Stimulated activated CD4-positive, alpha-beta T cell treated with anti-CD3 and anti-CD28 coated beads, Interleukin-12 subunit alpha, Interleukin-12 subunit beta, amount 100 ng/mL, for 24 hours (primary cell): ENCODE measurements at regions not wholly inside any gene's neighbourhood (a gene's known extent, or its start where the extent isn't known, plus 50 kb on each side); places are given as distances from the start of the nearest gene placed in this dataset.
"Not testable (repeated sequence)": the region's sequence is repeated elsewhere in the genome, so short reads cannot be mapped to it uniquely, and the experiment has no call there.

ENCODE experiments used
- DNase-seq, 2 experiments: peaks; one replicate each; pipeline ENCODE4 v3.0.0-alpha.2; 2020; ENCODE audit warnings: low read depth in 2 of 2

DNA sequence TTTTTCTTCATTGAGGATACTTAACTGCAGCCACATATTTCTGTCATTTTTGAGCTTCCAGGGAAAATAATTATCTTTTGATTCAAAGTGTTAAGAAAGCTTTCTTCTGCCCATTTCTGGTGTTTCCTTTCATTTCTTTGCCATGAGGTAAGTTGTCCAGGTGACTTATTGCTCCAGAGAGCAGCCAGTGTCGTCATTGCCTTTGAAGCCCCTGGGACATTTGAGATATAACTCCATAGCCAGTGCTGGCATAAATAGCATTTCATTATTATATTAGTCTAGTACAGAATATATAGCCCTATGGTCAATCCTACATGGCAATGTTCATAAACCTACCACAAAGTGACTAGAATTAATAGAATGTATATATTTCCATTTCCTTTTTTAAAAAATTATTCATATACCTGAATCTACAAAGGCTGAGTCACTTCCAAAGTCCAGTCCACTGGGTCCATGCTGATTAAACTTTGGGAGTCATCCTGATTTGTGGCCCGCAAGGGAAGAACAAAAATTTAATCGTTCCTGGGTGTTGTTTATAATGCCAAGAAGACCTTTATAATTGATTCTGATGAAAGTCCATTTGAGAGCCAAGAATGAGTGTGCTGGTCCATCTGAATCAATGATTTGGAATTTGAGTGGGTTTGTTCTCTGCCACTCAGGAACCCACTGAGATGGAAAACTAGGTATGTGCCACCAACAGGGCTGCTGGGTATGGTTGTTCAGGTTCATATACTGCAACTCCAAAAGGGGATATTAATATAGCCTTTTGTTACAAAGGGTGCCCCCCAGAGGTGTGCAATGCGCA is 221.8 kb upstream of the PLXNA2 start:
- no peak for DNase-seq

DNA sequence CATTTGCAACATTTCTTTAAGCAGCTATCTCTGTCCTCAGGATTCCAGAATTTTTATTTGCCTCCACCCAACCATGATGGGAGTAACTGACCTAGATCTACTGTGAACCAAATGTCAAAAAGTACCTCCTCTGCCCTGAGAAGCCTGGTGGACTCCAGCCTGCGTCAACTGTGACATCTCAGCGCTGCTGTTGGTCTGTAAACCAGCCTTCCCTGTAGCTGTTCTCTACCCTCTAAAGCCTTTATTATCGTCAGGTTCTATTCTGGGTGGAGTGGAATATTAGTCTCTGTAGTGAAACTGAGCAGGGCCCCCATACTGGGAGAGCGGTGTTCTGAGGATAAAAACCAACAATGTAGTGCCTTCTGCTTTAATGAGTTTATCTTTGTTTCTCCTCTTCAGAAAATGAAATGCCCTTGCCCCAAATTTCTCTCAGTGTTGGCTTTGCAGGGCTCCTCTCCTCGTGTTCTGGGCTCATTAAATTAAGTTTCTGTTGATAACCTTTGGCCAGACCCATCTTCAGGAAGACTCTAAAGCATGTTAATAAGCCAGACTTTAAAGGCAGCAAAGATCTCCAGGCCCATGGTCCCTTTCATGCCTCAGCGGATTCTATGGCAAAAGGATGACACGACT is 223.1 kb upstream of the PLXNA2 start:
- no peak for DNase-seq

DNA sequence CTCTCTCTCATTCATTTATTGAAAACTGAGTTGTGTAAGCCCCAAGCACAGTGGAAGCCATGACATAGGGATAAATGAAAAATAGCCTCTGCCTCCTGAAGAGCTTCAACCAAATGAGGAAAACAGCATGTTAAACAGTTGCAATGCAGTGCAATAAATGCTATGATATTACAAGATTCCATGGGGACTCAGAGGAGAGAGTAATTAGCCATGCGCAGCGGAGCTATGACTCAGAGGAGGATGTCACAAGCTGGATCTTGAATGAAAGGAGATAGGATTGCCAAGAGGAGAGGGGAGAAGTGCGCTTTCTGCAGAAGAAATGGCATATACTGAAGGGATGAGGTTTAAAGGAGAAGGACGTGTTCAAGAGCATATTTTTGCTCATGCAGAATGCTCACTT is 231.3 kb upstream of the PLXNA2 start:
- DNase-seq, result no peak

DNA sequence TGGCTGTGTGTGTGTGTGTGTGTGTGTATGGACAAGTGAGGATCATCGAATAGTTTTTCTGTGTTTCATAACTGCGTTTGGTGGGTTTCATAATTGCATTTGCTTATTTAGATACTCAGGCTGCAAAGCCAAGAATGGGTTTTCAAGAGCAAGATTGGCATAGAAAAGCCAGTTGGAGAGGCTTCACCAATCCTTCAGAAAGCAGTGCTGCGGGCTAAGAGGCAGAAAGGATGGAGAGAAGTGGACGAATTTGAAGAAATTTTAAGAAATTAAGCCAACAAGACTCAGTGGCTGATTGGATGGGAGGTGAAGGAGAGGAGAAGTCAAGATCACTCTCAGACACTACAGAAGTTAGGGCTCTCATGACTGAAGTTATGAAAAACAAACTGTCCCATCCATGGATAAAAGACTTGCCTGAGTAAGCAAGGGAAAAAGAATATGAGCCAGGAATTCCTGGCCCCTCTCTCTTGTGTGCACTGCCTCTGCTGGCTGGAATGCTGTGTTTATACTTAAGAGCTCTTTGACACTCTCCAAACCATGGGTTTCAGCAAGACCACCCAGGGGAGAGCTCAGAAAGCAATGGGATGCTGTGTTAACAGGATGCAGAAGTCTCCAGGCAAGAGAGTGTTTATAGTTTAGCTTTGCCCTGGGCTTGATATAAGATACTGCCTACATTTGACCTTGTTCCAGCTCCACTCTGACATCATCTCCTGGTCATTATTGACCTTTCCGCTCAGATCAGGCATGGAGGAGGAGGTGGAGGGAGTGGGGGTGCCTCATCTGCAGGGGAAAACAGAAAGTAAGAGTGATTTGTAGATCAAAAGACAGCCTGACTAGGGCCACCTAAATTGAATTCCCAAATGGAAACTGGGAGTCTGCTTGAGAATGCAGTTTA is 232.0 kb upstream of the PLXNA2 start:
- DNase-seq, result no peak

DNA sequence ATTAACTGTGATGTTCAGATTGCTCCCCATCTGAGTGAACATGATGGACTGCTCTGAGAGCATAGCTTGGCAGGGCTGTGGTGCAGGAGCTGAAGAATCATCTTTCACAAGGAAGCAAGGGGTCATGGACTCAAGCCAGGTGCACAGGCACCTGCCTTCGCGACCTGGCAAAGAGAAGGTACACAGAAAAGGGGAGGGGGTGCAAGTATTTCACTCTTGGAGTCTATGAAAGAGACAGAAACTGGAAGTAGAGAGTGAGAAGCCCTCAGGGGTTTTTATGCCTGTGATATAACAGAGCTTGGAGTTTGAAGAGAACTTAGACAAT is 232.6 kb upstream of the PLXNA2 start:
- no peak for DNase-seq

DNA sequence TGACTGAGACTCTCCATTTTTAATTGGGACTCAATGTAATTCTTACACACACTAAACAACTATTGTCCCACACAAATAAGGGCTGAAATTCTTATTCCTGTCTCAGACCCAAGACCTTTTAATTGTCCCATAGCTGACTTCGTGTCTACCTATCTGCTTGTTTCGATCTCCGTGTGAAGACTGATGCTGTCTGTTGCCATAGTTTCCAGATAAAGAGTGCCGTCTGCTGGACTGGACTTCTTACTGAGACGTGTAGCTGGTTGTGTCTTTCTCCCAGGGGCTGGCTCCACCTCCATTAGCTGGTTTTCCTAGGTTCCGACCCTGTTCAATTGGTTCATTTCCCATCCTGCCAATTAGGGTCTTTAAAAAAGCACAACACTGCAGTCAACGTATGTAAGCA is 235.3 kb upstream of the PLXNA2 start:
- no peak for DNase-seq

DNA sequence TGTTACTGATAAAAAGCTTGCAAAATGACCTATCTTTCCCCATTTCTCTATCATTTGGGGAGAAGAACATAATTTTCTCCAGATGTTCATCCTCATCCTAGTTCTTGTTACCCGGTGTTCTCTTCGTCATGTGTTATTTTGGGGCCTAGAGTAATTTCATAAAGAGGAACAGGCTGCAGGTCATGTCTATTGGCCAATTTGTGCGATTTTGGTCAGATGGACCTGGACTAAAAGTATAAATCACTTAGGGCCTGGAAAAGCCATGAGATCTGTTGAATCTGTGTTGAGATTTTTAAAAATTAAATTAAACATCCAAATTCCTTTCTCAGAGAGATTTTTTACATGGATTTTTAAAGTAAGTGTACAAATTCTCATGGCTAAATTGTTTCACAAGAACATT is 241.3 kb upstream of the PLXNA2 start:
- no peak for DNase-seq

DNA sequence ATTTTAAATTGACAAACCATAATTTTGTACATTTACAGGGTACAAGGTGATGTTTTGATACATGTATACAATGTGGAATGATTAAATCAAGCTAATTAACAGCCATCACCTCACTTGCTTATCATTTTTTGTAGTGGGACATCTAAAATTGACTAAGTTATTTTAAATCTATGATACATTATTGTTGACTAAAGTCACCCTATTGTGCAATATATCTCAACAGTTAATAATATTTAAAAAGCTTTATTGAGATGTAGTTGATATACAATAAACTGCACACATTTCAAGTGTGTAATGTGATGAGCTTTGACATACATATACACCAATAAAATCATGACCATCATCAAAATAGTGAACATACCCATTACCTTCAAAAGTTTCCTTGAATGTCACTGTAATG is 242.5 kb upstream of the PLXNA2 start:
- no peak for DNase-seq

DNA sequence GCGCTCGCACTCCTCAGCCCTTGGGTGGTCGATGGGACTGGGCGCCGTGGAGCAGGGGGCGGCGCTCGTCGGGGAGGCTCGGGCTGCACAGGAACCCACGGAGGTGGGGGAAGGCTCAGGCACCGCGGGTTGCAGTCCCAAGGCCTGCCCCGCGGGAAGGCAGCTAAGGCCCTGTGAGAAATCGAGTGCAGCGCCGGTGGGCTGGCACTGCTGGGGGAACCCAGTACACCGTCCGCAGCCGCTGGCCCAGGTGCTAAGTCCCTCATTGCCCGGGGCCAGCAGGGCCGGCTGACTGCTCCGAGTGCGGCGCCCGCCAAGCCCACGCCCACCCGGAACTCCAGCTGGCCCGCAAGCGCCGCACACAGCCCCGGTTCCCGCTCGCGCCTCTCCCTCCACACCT is 244.2 kb upstream of the PLXNA2 start:
- DNase-seq, result not testable (repeated sequence)

DNA sequence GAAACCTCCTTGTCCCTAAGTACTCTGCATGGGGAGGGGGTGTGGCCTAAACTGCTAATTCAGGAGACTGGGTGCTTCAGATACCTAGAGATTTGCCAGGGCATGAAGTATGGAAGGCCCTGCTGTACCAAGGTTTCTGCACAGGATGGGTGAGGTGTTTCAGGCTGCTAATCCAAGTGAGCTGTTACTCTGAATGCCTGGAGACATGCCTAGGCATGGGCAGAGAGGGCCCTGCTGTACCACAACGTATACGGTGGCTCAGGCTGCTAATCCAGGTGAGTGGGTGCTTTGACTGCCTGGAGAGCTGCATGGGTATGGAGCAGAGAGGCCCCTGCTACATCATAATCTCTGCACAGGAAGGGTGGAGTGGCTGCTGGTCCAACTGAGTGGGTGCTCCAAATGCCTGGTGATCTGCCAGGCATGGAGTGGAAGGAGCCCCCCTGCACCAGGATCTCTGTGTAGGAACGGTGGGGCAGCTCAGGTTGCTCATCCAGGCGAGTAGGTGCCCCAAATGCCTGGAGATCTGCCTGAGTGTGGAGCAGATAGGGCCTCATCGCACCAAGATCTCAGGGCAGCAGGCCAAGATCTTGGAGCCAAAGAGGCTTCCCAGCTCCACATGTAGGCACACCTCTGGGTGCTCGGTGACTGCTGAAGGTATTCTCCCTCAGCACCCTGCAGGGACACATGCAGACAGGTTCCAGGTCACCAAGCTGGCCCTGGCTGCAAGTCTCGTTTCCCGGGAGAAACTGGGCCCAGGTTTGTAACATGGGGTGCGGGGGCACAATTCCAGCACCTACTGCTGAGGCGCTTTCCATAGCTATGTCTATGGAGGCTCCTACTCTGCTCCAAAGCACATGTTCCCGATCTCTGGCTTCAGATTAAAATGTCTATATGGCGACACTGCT is 252.5 kb upstream of the PLXNA2 start:
- no peak for DNase-seq

DNA sequence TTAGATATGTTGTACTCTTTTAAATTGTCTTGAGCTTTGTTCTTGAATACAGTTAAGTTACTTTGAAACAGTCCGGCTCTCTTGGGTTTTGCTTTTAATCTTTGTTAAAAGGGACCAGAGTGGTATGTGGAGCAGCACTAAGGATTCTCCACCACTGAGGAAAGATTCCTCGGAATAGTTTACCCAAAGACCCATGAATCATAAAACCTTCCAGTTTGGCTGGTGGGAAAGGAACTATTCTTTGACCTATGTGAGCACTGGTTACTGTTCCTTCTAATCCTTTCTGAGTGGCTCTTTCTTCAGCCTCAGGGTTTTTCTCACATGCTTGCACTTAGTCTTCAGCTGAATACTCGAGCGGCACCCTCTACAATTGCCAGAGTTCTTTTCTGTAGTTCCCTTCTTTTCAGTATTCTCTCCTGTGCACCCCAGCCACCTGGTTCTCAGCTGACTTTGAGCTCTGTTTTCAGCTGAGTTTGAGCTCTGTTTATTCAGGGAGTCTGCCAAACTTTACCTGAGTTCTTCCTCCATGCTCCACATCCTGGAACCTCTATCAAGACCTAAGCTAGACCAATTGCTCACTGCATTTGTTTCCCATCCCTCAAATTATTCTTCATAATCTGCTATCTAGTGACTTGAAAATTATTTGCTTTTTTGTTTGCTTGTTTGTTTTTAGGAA is 253.8 kb upstream of the PLXNA2 start:
- DNase-seq, result no peak

DNA sequence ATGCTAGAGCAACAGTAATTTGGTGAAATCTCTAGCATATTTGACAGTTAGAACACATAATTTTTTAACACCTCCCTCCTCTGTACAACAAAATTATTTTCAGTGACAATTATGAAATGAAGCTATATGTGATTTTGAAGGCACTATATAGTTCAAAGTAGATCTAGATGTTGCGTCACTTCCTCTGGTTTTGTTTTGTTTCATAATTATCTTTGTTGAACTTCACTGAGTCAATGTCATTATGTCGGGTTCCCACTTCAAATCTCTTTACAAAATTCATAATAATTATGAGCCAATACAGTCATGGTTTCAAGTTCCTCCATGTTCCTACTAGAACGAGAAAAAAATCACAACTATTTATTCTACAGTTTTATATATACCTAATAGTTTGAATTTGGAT is 254.8 kb upstream of the PLXNA2 start:
- DNase-seq, result no peak

DNA sequence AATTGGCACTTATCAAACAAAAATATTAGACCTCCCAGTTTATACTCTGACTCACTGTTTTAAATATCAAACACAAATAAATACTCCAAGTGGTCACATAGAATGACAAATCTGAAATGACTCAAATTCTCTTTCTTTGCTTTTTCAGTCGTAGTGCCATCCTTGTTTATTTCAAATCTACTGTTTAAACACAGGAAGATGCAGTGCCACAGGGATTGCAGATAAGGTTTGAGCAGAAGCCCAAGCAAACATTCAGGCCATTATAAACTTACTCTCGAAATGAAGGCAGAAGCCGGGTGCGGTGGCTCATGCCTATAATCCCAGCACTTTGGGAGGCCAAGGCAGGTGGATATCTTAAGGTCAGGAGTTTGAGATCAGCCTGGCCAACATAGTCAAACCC is 255.4 kb upstream of the PLXNA2 start:
- no peak for DNase-seq

DNA sequence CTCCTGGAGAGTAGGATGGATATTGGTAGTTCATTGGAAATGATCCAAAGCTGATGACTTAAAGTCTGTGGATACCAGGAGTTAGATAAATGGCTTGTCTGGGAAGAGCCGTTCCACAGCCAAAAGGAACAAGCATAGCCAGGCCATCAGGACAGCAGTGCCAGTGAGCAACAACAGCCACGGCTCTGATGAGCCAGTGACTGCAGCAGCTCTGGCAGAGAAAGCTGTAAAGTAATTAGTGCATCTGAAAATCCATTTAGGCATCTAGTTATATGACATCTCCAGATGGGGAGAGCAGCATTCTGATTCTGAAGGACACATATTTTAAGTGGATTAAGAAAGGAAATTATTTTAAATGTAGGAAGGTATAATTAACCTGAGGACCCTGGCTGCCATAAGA is 256.2 kb upstream of the PLXNA2 start:
- no peak for DNase-seq

DNA sequence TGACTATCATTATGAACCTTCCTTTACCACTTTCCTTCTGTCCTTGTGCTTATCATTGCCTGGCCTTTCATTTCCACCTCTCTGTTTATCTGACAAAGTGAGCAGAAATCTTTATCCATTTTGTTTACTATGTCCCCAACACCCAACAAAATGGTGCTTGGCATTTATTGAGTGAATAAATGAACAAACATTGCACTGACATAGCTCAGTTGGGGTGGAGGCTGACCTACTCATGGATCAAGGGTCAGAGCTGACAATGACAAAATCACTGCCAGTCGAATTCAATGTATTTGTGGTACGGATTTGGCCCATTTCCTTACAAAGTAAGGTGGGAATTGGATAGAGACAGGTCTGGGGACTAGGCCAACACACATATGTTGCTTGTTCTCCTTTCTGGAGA is 257.4 kb upstream of the PLXNA2 start:
- DNase-seq, result no peak

DNA sequence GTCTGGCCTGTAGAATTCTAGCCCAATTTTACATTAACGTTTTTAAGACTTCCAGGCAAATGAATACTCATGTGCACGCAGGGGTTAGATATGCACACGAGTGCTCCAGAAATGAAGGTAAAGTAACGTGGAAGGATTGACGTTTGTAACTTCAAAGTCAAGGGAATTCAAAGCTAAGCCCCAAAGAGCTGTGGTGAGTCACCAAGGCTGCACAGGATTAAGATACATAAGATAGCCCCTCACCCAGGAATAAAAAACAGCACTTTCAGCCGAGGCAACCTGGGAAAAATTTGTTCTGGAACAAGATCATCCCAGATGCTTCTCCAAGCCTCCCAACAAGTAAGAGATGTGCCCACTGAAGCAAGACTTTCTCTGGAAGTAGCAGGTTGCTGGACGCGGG is 259.6 kb upstream of the PLXNA2 start:
- DNase-seq, result no peak

DNA sequence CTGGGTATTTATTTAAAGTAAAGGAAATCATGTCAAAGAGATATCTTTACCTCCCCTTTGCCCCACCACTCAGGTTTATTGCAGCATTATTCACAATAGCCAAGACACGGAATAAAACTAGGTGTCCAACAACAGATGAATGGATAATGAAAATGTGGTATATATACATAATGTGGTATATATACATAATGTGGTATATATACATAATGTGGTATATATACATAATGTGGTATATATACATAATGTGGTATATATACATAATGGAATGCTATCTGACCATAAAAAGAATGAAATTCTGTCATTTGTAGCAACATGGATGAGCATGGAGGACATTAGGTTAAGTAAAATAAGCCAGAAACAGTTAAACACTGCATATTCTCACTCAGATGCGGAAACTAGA is 262.6 kb upstream of the PLXNA2 start:
- DNase-seq, result no peak

DNA sequence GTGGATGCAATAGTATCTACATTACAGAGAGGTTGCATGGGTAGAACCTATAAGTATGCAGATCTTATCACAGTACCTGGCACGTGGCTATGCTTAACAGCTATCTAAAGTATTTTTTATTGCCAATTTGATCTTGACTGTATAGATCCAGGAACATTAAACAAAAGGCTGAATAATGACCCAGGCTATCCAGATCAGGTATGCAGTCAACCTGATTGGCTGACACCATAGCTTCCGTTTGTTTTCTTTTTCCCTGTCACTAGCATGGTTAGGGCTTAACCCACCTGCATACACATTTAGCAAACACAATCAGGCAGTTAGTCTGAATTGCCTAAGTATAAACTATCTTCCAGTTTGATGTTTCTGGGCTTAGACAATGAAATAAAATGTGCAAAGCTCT is 264.9 kb upstream of the PLXNA2 start:
- no peak for DNase-seq

DNA sequence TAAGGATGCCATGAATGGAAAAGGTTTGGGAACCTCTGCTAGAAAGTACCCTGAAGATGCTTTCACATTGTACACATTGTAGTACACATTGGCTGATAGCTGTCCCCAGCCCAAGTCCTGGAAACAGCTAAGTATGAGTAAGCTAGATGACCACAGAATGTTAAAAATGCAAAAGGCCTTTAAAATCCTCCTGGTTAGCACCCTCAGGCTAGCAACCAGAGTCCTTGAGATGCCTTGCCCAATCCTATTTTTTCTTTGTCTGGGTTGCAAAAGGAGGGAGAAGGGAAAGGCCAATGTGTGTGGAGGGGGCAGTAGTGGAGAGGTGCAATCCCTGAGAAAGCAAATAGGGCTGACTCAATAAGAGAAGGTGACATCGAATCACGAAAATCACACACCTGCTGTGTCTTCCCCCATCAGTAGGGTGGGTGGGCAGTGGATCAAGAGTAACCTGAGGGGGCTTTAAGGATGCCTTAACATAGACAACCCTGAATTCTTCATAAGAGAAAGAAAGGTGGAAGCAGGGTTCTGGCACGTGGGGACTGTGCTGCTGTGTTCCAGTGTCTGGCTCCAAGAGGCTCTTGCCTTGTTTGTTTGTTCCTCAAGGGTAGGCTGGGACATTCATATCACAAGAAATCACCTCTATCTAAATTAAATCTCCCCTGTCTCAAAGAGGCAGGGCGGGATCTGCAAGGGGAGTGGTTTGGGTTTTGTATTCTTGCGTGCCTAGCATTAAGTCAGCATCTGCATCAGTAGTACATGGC is 266.2 kb upstream of the PLXNA2 start:
- DNase-seq, result no peak

DNA sequence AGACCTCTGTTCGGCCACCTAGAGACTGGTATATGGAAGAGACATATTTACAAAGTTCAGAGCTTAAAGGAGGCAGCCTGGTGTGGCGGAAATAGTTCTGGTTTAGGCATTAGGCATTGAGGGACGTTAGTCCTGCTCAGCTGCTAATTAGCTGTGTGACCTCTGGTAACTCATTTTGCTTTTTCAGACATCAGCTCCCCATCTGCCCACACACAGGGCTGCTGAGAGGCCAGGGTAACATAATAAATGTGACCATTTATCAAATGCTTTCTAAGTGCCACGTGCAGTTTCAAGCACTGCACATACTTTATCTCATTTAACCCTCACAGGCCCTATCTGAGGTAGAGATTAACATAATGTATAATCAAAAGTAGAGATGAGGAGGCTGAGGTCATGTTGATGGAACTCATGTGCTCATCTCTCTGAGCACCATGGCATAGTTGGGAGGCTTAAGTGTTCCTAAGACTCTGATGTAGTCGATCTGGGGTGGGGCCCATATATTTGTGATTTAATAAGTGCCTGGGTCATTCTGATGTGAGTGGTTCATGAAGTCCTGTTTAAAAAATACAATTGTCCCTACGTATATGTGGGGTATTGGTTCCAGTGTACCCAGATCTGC is 267.2 kb upstream of the PLXNA2 start:
- DNase-seq, result no peak
